ENCODE measurements at regions not wholly inside any gene's neighbourhood (a gene's known extent, or its start where the extent isn't known, plus 50 kb on each side); places are given as distances from the start of the nearest gene placed in this dataset. TPM values are rescaled to one million over a fixed set of nuclear protein-coding genes. Genes with fewer than 3 reads are reported as not detected.

Small RNA genes lying in the stretch of these regions (small RNA-seq; reads per million reads assigned to genes)
- gene AC068138.1 (ENCODE audit: low replicate concordance) (not detected), gene MIR5702 (ENCODE audit: low replicate concordance) (not detected)

All from temporal lobe (tissue), 1 donor.